GM21526 (cell line): ENCODE measurements at regions not wholly inside any gene's neighbourhood (a gene's known extent, or its start where the extent isn't known, plus 50 kb on each side); places are given as distances from the start of the nearest gene placed in this dataset.
"Not testable (repeated sequence)": the region's sequence is repeated elsewhere in the genome, so short reads cannot be mapped to it uniquely, and the experiment has no call there.

Source experiments
- ATAC-seq: cut with Tn5 transposase; IDR thresholded peaks from one replicate; pipeline ENCODE4 v1.9.1; 2021; ENCODE audit warnings: moderate library complexity; ENCODE audit not compliant: unreplicated experiment, low FRiP score

DNA sequence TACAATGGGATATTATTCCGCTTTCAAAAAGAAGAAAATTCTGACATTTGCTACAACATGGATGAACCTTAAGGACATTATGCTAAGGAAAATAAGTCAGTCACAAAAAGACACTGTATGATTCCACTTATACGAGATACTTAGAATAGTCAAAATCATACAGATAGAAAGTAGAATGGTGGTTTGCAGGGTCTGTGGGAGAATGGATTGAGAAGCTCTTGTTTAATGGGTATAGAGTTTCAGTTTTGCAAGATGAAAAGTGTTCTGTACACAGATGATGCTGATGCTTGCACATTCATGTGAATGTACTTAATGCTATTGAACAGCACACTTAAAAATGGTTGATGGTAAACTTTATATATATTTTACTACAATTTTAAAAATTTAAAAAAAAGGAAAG is 2050.7 kb upstream of the WWC1 start:
- no peak for ATAC-seq

GRCh38 chr5:166245556-166245955 is 2045.9 kb upstream of the WWC1 start:
- ATAC-seq, result no peak

GRCh38 chr5:166251786-166252185 is 2039.7 kb upstream of the WWC1 start:
- no peak for ATAC-seq

DNA sequence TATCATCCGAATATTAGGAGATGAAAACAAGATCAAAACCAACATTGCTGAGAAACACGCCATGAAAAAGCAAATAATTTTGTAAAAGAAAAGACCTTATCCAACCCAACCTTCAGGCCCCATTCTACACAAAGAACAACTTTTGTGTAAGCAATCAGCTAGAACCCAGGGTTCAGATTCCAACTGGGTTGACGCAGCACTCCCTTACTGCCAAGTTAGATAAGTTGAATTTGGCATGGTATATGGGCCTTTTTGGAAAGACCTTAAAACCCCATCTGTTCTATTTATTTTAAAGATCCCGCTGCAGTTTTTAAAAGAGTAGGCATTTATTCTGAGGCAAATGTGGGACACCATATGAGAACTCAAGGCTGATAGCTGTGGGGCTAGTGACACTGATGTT is 2033.8 kb upstream of the WWC1 start:
- ATAC-seq, result no peak

- ATAC-seq, result no peak
Measured at GRCh38 chr5:166262395-166262794, 2029.0 kb upstream of the WWC1 start.

DNA sequence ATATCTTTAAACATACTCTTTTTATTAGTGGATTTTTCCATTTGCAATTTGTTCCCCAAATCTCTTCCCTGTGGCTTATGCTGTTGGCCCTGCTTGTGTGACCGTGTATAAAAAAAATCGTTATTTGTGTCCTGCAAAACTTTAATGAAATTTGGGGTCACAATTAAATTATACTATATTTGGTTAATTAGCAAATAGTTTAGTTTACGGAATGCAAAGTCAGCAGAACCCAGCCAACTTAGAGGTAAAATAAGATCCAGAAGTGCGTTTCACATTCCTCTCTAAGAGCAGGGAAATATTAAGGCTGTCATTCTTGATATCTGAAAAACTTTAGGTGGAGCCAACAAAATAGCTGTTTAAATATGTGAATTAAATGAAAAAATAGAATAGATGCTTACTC is 2023.5 kb upstream of the WWC1 start:
- no peak for ATAC-seq

DNA sequence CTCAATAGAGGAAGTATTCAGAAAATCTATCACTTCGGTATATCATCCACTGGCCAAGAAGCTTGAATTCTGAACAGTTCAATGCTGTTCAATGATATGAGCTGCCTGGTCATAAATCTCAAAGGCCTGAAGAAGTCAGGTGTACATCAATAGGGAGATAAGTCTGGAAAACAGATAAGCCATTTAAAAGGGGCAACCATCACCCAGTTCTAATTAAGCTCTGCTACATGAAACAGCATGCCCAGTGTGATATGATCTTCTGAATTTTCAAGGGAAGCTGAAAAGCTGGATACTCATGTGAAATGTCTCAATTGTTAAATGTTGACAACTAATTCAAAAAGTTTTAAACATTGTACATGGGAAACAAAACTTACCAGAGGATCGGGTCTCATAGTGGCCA is 2020.7 kb upstream of the WWC1 start:
- no peak for ATAC-seq

DNA sequence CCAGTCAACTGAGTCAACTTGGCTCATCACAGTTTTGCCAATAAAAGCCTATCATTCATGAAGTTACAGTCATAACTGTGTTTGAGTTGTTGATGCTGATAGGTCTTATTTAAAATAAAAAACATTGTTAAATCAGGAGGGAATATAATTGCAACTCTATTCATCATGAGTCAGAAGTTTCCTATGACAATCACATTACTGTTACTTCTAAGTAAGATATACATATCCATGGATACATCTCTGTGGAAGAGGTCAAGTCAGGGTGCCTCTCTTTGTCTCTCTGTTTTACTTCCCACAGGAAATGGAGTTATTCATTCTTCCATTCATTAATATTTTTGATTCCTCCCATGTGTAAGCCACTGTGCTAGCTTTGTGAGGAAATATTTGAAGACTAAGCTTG is 2015.4 kb upstream of the WWC1 start:
- ATAC-seq, result no peak

GRCh38 chr5:166279828-166280227 is 2011.6 kb upstream of the WWC1 start:
- ATAC-seq, result no peak

DNA sequence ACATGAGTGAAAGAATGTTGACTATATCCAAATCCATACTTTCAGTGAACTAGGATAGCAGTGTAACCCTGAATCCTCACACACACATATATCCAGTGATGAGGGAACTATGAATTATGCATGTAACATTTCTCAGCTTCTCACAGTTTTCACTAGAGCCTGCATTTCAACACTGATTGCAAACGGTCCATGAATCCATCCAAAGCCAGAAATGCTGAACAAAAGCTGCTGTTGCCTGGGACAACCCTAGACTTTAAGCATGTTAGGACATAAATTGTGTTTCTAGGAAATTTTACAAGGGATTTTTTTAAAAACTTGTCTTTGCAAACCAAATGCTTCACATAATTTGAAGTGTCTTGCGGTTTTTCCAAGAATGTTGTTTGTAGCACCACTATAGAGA is 2010.0 kb upstream of the WWC1 start:
- no peak for ATAC-seq

DNA sequence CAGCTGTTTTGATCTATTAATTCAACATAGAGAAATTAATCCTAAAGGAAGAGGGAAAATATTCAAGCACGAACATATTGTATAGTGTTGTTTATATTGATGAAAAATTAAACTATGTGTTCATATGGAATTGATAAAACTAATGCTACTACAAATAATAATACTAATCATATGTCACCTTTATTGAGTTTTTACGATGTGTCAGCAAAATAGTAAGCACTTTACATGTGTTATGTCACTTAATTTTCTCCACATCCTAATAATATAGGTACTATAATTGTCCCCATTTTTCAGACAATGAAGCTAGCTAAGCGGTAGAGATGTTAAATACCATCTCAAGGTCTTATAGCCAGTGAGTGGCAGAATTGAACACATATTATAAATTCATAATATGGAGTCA is 2008.5 kb upstream of the WWC1 start:
- no peak for ATAC-seq

DNA sequence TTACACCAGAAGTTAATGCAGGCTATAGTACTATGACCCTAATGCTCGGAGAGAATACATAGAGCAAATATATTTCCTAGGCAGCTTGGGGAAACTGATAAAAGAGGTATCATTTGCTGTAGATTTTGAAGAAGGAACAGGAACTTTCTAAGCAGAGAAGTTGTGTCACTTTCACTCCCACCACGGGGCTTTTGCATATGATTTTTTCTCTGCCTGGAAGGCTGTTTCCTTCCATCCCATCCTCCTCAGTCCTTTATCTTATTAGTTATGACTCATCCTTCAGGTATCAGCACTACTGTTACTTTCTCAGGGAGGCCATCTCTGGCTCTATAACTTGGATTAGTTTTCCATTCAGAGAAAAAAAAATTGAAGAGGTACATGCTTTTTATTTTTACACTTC is 2006.1 kb upstream of the WWC1 start:
- no peak for ATAC-seq

- ATAC-seq, result no peak
Measured at GRCh38 chr5:166286832-166287231, 2004.6 kb upstream of the WWC1 start.

GRCh38 chr5:166287866-166288265 is 2003.6 kb upstream of the WWC1 start:
- no peak for ATAC-seq

DNA sequence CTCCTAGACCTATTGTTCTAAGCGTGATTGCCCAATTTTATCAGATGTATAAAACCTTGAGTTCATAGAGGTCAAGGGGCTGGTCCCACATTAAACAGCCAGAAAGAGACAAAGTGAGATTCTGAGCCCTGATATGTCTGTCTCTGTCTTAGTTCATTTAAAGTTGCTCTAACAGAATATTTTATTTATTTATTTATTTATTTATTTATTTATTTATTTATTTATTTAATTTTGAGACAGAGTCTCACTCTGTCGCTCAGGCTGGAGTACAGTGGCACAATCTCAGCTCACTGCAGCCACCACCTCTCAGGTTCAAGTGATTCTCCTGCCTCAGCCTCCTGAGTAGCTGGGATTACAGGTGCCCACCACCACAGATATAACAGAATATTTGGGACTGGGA is 1999.6 kb upstream of the WWC1 start:
- not testable (repeated sequence) for ATAC-seq

- ATAC-seq, result no peak
Measured at GRCh38 chr5:166293892-166294291, 1997.6 kb upstream of the WWC1 start.

GRCh38 chr5:166302166-166302565 is 1989.3 kb upstream of the WWC1 start:
- no peak for ATAC-seq

DNA sequence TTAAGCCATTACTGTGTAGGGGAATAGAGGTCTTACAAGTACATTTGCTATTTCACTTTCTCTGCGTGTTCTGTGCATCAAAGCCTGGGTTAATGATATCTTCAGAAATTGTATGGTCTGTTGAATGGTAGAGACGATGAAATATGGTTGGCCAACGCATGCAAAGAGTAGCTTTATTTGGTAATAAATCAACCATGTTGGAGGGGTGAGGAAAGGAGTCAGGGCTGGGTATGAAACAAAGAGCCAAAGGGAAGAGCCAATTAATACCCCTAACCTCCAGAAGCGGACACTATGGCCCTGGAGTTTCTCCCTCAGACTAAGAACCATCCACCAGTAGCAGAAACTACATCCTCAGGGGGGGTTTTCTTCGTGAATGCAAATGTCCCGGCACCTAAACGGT is 1974.0 kb upstream of the WWC1 start:
- no peak for ATAC-seq

- ATAC-seq, result no peak
Measured at GRCh38 chr5:166320920-166321480, 1970.4 kb upstream of the WWC1 start.

- no peak for ATAC-seq
Measured at GRCh38 chr5:166324372-166324771, 1967.1 kb upstream of the WWC1 start.

DNA sequence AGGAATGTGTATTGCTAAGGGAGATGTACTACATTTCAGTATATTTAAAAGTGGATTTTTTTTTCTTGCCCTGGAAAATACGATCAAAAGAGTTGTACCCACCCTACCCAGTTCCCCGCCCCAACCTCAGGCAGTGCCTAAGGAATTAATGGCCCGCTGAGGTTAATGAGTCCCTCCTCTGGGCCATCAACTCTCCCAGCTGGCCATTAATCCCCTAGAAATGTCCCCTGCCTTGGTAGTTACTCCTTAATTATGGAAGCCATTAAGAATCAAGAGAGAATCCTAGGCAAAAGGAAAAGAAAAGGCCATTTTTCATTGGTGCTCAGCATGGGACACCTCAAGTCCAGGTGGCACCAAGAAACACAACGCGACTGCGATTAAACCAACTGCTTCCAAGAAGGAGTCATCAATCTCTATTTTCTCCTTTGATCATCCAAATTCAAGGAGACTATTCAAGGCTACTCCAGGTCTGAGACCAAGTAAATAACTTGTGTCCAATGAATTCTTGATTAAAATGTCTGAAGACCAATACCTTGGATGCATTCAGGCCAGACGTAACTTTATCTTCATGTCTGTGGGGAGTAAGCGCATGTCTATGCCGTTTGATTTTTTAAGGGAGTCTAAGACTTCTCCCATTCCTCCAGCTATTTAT is 1962.2 kb upstream of the WWC1 start:
- ATAC-seq, result no peak

GRCh38 chr5:166330036-166330435 is 1961.4 kb upstream of the WWC1 start:
- no peak for ATAC-seq

GRCh38 chr5:166331521-166331920 is 1959.9 kb upstream of the WWC1 start:
- ATAC-seq, result no peak
